IPS DF 19.7 (cell line): ENCODE measurements at regions not wholly inside any gene's neighbourhood (a gene's known extent, or its start where the extent isn't known, plus 50 kb on each side); places are given as distances from the start of the nearest gene placed in this dataset.
"Not testable (repeated sequence)": the region's sequence is repeated elsewhere in the genome, so short reads cannot be mapped to it uniquely, and the experiment has no call there.

ENCODE experiments used
- DNase-seq: peaks from one replicate; pipeline ENCODE4 v3.0.0-alpha.2; 2013; ENCODE audit warnings: low read depth, low spot score

DNA sequence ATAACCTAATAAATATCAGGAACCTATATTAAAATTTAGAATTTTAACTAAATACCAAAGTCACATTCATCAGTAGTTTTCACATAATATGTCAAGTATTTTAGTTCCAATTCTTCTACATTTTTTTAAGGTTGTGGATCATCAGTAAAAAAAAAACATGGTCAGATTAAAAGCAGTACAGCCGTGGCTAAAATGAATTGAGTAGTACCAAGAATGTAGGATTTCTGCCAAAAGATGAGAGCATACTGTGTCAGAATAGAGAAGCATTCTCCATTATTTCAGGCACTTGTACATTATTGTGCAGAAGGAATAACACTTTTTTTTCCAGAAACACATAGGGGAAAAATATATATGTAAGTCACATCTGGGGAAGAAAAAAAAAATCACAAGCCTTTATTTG lies 1176.1 kb downstream of the CDH11 start:
- no peak for DNase-seq

DNA sequence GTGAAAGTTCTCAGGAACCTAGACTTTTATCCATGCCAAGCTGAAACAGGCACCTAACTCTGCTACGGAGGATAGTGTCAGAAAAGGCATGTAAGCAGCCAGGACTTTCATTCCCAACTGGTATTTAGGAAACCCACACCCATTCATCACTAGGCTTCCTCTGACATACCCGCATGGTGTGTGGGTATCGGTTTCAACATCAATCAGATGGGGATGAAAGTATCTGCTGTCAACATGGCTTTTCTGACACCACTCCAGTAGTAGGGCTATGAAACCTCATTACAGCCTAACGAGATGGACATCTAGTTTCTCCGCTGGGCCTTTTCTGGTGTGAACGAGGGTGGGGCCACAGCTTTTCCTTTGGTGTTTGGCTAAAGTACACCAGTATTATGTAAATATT lies 1178.3 kb downstream of the CDH11 start:
- DNase-seq: no peak

DNA sequence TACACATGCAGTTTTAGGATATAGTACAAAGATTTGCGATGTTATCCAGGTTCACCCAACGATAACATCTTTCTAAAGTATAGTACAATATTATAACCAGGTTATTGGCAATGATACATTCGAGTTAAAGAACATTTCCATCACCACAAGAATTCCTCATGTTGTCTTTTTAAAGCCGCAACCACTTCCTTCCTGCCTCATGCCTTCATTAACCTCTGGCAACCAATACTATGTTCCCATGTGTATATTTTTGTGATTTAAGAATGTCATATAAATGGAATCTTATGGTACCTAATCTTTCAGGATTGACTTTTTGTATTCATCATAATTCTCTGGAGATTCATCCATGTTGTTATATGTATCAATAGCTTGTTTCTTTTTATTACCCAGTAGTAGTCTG lies 1183.2 kb downstream of the CDH11 start:
- DNase-seq: no peak

DNA sequence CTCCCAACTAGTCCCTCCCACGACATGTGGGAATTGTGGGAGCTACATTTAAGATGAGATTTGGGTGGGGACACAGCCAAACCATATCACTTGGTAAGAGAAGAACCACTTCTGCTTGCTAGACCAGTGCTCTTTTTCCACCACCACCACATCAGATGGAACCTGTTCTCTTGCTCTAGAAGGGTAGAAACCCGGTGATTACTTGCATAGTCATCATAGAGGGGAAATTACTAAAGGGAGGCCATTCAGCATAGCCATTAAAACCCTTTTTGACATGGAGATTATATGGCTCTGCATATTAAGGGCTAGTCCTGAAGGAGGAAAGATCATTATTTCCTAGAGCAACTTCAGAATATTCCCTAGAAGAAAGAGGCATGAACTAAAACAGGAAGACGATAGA lies 1188.0 kb downstream of the CDH11 start:
- DNase-seq: peak; percentile 7

DNA sequence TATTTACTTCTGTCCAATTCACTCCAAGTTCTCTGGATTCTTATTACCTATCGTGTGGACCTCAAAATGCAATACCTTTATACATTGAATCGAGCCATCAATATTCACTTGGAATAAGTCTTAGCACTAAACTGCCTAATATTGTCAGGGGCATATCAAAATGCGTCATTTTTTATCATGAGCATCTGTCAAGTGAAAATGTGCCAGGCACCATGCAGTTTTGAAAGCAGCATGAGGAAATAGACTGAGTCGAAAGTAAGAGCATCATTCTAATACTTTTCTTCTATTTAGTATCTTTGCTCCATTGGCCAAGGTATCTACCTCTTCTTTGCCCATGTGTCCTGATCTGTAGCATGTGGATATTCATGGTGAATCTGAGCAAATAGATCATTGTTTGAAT lies 1193.4 kb downstream of the CDH11 start:
- DNase-seq: no peak

DNA sequence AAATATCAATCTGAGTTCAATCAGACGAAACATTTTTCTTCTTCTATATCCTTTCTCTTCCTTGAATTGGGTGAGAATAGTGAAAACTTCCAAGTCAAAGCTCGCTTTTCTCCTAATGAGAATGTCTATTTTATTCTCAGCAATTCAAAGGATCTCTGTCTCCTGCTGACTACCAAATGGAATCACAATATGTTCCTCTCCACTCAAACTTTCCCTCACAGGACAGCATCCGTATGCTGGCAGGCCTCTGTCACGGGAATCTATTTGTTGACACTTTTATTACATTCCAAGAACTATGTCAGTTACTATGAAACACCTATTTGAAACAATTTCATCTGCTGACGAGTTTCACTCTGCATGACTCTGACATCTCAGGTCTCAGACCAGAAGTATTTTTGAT lies 1196.6 kb downstream of the CDH11 start:
- no peak for DNase-seq

DNA sequence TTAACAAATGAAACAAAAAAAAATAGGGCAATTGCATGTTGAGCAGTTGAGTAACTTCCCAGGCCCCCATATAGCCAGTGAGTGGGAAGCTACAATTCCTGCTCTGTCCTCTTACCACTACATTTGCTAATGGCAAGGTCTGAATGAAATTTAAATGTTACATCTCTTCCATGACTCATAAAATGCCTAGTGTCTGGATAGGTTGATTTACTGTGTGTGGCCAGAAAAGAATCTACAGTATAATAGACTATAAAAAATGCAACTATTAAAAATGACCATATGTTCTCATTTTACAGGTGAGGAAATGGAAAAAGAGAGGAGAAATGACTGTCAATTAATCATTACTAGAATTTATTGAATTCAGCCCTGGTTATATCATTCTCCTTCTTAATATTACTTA lies 1199.3 kb downstream of the CDH11 start:
- no peak for DNase-seq

DNA sequence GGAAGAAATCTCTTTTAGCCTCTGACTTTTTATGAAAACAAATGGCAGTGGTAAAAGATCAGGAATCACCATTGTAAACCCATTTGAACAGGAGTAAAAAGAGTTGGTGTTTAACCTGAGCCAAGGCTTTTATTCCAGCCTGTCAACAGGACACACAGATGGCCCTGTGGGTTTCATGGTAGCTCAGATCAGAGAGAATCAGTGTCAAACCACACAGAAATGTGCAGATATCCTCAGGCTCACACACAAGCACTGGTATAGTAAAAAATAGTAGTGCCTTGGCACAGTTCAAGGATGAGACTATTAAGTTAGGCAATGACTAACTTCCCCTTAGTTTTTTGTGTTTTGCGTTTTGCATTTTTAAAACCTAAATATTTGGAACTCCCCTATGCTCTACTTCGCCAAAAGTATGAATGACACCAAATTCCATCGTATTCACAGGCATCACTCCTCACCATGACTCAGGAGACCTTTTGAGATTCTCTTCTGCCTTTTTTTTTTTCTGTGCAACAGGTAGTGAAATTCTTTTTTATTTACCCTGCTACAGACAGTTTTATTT lies 1200.0 kb downstream of the CDH11 start:
- DNase-seq: no peak

DNA sequence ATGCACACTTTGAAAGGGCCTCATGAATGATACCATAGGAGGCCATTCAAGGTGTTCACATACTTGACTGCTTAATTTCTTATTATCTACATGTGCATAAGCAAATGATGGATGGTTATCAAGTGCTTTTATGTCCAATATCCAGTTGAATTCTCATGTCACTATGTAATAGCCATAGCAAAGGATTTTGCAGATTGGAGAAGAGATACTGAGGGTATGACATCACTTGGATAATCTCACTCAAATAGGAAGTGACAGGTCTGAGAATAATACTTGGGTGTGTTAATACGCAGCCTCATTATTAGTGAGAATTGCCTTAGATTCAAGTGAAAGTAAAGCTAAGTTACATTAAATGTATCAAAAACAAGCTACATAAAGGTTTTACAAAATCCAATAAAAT lies 1208.6 kb downstream of the CDH11 start:
- DNase-seq: no peak

DNA sequence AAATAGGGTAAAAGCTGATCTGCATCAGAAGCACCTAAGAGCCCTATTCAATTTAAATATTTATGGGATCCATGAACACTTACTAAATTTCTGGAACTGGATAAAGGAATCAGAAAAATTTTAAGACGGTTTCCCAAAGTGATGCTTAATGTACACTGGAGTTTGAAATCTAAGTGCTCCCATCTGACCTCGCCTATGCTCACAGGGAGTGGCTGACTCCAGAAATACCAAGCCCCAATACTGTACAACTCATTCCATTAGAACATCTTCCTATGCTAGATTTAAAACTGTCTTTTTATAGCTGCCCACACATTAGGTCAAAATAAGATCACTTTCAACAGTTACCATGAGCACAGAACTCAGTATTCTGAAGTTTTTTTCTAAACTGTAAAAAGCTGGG lies 1214.6 kb downstream of the CDH11 start:
- DNase-seq: no peak

DNA sequence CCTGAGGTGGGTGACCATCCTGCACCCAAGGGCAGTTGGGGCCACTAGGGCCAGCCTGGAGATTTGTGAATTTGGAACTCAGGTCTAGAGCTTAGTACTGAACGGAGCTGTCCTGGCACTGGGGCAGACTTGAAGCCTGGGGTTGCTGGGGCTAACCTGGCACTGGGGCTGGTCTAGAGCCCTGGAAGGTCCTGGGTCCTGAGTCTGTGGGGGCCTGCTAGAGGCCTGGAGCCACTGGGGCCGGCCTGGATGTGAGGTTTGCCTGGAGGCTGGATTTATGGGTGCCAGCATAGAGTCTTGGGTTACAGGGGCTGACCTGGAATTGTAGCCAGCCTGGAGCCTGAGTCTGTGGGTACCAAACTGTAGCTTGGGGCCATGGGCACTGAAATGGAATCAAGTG lies 1216.9 kb downstream of the CDH11 start:
- no peak for DNase-seq

DNA sequence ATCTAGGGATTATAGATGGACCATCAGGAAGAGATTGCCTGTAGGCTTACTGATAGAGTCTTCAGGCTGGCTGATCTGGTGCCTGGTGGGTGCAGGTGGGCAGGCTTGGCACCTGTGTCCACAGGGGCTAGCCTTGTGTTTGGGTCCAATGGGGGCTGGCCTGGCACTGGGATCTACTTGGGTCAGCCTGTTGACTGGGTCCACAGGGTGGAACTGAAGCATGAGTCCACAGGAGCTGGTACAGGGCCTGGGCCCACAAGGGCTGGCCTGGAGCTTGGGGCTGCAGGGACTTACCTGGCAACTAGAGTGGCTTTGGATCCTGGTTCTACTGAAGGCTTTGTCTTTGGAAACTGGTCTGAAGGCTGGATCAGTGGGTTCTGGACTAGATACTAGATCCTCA lies 1217.7 kb downstream of the CDH11 start:
- no peak for DNase-seq

DNA sequence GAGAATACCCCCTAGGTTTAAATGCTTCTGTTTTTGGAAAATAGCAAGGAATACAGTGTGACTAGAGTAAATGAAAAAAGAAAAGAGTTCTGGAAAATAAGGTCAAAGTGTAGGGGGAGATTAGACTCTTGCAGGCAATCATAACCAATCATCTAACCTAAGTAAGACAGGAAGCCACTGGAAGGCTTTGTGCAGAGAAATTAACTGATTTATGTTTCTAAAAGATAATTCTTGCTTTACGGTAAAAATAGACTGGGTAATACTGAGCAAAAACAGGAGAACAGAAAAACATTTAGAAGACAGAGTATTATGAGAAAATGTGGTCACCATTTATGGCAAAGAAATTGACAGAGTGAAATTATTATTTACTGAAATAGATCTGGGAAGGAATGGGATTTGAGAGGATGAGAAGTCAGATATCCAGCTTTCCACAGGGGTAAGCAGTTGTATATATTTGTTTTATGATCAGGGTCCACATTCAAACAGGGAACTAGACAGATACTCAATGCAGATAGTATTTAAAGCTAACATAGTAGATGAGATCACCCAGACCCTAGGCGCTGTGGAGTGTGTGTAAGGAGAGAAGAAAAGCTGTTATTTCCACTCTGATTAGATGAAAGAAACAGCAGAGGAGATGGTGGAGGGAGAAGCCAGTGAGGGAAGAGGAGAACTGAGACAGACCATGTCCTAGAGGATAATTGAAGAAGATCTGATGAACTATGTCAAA lies 1225.3 kb downstream of the CDH11 start:
- DNase-seq: no peak

DNA sequence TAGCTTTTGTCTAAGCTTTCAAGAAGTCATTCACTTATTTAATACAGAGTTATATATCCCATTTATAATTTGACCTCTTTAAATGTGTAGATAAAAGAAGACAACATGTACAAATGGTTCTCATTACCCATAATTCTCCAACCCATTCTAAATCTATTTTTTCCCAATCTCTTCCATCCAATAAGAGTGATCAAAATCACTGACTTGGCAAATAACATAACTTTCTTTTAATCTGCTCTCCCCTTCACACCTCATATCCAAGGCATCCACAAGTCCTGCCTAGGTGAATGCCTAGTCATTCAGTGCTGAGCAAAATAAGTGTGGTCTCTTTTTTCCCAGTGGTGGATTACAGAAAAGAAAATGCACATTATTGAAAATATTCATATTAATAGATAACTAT lies 1231.1 kb downstream of the CDH11 start:
- no peak for DNase-seq

DNA sequence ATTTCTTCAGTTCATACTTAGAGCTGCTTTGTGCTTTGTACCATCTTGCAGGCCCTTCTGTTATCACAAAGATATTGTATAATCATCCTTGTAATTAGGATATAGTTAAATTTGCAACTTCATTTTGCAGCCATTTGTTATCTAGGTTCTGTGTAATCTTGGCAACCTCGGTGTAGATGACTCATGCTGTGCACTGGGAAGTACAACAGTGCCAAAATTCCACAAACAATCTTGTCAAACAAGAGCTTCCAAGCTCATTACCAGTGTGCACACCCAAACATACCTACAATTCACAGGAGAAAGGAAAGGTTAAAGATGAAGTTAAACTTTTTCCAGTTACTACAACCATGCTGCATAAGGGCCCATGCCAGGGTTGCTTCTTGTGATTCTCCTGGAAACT lies 1231.8 kb downstream of the CDH11 start:
- DNase-seq: no peak

DNA sequence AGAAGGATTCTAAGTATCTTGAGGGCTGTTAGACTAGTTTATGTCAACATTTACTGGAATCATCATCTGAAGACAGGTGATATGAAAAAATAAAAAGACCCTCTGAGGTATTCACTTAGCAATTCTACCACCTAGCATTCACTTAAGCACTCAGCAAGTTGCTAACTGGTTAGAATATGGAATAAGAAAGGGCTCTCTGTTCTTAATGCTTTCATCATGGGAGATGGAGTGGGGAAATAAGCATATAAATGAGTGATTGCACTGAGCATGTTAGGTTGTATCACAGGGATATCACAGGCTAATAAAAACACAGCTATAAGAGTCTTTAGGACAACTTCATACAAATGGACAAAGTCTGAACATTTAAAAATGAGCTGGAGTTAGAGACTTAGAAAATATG lies 1238.8 kb downstream of the CDH11 start:
- no peak for DNase-seq

DNA sequence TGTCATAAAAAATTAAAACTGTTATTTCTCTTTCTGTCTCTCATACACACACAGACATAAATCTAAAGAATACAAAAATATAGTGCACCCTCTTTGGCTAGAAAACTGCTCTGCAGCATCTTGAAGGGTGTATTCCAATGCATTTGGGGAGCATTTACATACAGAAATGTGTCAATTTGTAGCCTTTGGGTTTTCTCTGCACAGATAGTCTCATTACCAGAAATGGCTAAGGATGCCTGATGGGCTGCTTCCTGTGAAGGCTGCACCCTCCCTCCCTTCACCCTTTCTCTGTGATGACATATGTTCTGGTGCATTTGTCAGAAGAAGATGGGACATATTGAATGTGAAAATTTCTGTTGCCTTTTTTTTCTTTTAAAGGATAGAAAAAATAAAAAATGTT lies 1239.3 kb downstream of the CDH11 start:
- DNase-seq: no peak

DNA sequence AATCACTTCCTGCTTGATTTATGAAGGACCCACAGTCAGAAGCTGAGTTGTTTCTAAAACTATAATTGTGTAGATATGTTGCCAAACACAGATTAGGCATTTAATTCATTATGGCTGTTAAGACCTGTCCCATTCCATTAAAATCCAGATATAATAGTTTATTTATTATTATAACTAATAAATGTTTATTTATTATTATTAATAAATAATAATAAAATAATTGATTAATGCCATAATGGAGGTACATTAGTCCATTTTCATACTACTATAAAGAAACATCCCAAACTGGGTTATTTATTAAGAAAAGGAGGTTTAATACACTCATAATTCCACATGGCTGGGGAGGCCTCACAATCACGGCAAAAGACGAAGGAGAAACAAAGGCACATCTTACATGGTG lies 1240.9 kb downstream of the CDH11 start:
- DNase-seq: no peak

DNA sequence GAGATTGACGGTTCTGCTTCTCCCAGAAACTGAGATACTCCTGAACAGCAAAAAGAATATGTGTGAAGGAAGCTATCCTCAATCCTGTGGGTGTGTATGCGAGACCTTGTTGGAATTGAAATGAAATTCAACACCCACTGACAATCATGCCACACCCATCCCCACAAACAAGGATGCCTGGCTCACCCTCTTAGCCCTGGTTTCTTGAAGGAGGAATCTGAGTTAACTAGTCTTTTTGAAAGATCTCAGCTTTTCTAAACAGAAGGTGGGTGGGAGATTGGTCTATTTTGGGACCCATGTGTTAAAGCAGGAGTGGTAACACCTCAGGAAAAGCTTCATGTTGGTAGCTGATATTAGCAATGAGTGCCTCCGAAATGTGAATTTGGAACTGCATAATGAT lies 1244.5 kb downstream of the CDH11 start:
- no peak for DNase-seq

DNA sequence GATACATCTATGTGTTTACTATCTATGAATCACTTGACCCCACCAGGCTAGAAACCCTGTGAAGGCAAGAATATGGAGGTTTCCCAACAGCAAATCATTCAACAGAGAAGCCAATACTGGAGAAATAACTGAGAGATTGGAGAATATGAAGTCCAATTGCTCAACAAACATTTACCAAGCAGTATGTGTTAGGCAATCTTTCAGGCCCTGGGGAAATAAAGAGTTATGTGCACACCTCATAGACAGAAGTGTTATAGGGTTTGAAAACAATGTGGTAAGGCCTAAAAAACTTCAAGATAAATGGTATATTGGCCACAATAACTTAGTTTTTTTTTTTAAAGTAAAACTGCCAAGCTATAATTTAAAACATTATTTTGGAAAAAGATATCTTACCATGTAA lies 1245.8 kb downstream of the CDH11 start:
- no peak for DNase-seq

DNA sequence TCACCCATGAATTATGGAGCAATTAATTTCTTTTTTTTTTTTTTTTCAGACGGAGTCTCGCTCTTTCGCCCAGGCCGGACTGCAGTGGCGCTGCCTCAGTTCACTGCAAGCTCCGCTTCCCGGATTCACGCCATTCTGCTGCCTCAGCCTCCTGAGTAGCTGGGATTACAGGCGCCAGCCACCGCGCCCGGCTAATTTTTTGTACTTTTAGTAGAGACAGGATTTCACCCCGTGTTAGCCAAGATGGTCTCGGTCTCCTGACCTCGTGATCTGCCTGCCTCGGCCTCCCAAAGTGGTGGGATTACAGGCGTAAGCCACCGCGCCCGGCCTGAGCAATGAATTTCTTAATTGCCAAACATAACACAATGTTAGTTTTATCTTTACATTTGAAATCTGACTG lies 1261.2 kb downstream of the CDH11 start:
- DNase-seq: not testable (repeated sequence)

DNA sequence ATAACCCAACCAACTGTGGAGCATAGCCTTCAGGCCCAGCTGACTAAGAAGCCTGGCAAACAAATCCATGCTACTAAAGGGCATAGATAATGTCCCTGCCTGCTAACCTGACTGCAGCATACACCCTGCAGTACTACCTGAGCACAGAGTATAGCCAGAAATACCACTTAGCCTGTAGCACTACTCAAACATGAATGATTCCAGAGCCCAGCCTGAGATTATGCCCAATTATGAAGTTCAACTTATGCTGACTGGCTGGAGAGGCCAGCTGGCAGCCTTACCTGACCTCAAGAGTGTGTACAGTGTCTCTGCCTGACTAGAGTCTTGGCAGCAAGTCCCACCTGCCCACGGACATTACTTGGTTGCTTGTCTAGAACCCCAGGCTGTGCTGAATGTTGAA lies 1265.3 kb downstream of the CDH11 start:
- DNase-seq: no peak

DNA sequence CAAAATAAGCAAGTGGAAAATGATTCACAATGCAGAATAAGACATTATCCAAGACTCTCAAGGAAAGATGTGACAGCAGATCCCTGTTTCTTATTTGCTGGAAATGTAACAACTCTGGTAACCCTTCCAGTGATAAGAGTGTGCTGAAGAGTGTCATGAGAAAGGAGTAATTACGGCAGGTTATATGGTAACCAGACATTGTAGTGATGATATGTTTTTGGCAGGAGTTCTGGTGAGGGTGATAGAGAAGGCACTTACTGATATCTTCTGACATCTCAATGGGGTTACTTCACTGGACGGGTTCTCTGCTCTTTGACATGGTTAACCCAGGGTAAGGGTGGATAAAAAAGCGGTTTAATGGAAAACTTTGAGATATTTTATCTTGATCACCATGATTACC lies 1270.9 kb downstream of the CDH11 start:
- DNase-seq: no peak

DNA sequence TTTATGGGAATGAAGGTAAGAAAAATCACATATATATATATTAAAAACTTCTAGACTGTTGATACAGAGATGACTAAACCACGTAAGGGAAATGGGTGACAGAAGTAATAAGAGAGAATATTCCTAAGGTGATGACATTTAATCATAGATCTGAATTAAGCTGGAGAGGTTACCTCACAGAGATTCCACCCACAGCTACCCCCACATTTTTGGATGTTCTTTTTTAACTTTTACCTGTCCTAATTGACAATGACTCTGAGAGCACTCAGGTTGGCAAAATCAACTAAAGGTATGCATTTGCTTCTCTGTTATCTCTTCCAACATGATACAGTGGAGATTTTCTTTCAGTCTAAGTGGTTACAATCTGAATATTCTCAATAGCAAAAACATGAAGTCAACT lies 1280.6 kb downstream of the CDH11 start:
- no peak for DNase-seq
